ENCODE measurements at regions not wholly inside any gene's neighbourhood (a gene's known extent, or its start where the extent isn't known, plus 50 kb on each side); places are given as distances from the start of the nearest gene placed in this dataset.

- no peak for TF ChIP-seq POLR2A (IDR thresholded peaks at IDR 0.05; ENCODE audit: low read length)
- no peak for TF ChIP-seq MAFK (IDR thresholded peaks at IDR 0.05; ENCODE audit: partially characterized antibody)
- no peak for TF ChIP-seq RARB (CRISPR knock-in tag; IDR thresholded peaks at IDR 0.05)
- no peak for TF ChIP-seq CBX8 (IDR thresholded peaks at IDR 0.05)
- TF ChIP-seq NR3C1 (IDR thresholded peaks at IDR 0.05), result no peak
- TF ChIP-seq TP53 (CRISPR knock-in tag; IDR thresholded peaks at IDR 0.05), result no peak
- ATAC-seq (no peak), FAIRE-seq (no peak), DNase-seq (ENCODE audit: low read depth in 1 of 2, low spot score in 1 of 2) (no peak)
- Histone ChIP-seq H3K27ac (no peak overlapping the region), H3K4me1 (peaks cover 3% of the 10 kb centered on the region; the same call in 1 of the 3 replicates), H3K4me3 (no peak overlapping the region), H3K9me3 (no peaks in the 10 kb centered on the region), H3K4me2 (no peak overlapping the region)
- CTCF ChIA-PET, result no interaction called here
- 64% methylated on average over 5 of the region's 5 CpGs for WGBS (ENCODE audit: missing lambda C conversion rate)
- POLR2A ChIA-PET, result no interaction called here
Measured at GRCh38 chr2:234621120-234621519, 124.2 kb upstream of the ARL4C start.

- TF ChIP-seq ESRRA (IDR thresholded peaks at IDR 0.05; ENCODE audit: borderline replicate concordance, low read length), result no peak
- no peak for TF ChIP-seq CTCF (IDR thresholded peaks at IDR 0.05)
- no peak for TF ChIP-seq TFCP2L1 (CRISPR knock-in tag; IDR thresholded peaks at IDR 0.05)
- TF ChIP-seq RNF2 (IDR thresholded peaks at IDR 0.05; ENCODE audit: borderline replicate concordance, low read depth), result no peak
- no peak for TF ChIP-seq CHD4 (IDR thresholded peaks at IDR 0.05; ENCODE audit: borderline replicate concordance)
- TF ChIP-seq CBX2 (IDR thresholded peaks at IDR 0.05; ENCODE audit: borderline replicate concordance, low read depth), result no peak
- no peak for TF ChIP-seq GATA3 (IDR thresholded peaks at IDR 0.05; ENCODE audit: borderline replicate concordance)
- TF ChIP-seq POLR2A (IDR thresholded peaks at IDR 0.05; ENCODE audit: low read length), result no peak
- TF ChIP-seq HOXB5 (CRISPR knock-in tag; IDR thresholded peaks at IDR 0.05), result no peak
- no peak for TF ChIP-seq ATOH8 (CRISPR knock-in tag; IDR thresholded peaks at IDR 0.05; ENCODE audit: low read depth)
- TF ChIP-seq NFE2L2 (conservative IDR thresholded peaks at IDR 0.05; ENCODE audit: low read length), result no peak
- TF ChIP-seq FOXS1 (CRISPR knock-in tag; IDR thresholded peaks at IDR 0.05), result no peak
- no peak for TF ChIP-seq NPAS2 (CRISPR knock-in tag; IDR thresholded peaks at IDR 0.05; ENCODE audit: borderline replicate concordance)
- no peak for TF ChIP-seq FOSL2 (IDR thresholded peaks at IDR 0.05)
- TF ChIP-seq FOSL2 (CRISPR knock-in tag; IDR thresholded peaks at IDR 0.05), result no peak
- no peak for TF ChIP-seq KDM1A (IDR thresholded peaks at IDR 0.05; ENCODE audit: low read depth)
- TF ChIP-seq HES2 (IDR thresholded peaks at IDR 0.05), result no peak
- no peak for ATAC-seq
- Histone ChIP-seq H3K4me3 (no peak overlapping the region), H3K27ac (no peak overlapping the region), H3K9me3 (no peaks in the 10 kb centered on the region), H3K4me2 (no peak overlapping the region), H3K4me1 (no peaks in the 10 kb centered on the region)
- POLR2A ChIA-PET, result no interaction called here
- no peak for FAIRE-seq
- WGBS (ENCODE audit: missing lambda C conversion rate), result 69% methylated on average over 7 of the region's 7 CpGs
- CTCF ChIA-PET, result no interaction called here
- no peak for DNase-seq (ENCODE audit: low read depth in 1 of 2, low spot score in 1 of 2)
Measured at GRCh38 chr2:234620018-234620417, 123.1 kb upstream of the ARL4C start.

GRCh38 chr2:234615643-234616356 is 118.9 kb upstream of the ARL4C start:
- H3K4me2 ChIP-seq, result no peak overlapping the region
- peak overlapping the region in 1 of 2 experiments; percentile 23; a peak in 1 of 6 replicates for H3K27ac ChIP-seq
- ATAC-seq, result no peak
- no peak for DNase-seq (ENCODE audit: low read depth in 1 of 2, low spot score in 1 of 2)
- FAIRE-seq, result no peak
- 58% methylated on average over 6 of the region's 6 CpGs for WGBS (ENCODE audit: missing lambda C conversion rate)
- TF ChIP-seq HOXB13 (CRISPR knock-in tag; IDR thresholded peaks at IDR 0.05; ENCODE audit: low read depth), result no peak
- TF ChIP-seq NFE2L2 (conservative IDR thresholded peaks at IDR 0.05; ENCODE audit: low read length), result no peak
- no peak for TF ChIP-seq NR3C1 (IDR thresholded peaks at IDR 0.05)
- no peak for TF ChIP-seq MAFK (IDR thresholded peaks at IDR 0.05; ENCODE audit: partially characterized antibody)
- TF ChIP-seq NPAS2 (CRISPR knock-in tag; IDR thresholded peaks at IDR 0.05; ENCODE audit: borderline replicate concordance), result no peak
- no peak for TF ChIP-seq RCOR1 (IDR thresholded peaks at IDR 0.05; ENCODE audit: low read depth, low read length)
- no peak for TF ChIP-seq CEBPB (IDR thresholded peaks at IDR 0.05)
- TF ChIP-seq FOSL2 (IDR thresholded peaks at IDR 0.05), result no peak
- no peak for TF ChIP-seq FOSL2 (CRISPR knock-in tag; IDR thresholded peaks at IDR 0.05)
- TF ChIP-seq ZNF302 (CRISPR knock-in tag; IDR thresholded peaks at IDR 0.05), result no peak
- no peak for TF ChIP-seq EP300 (IDR thresholded peaks at IDR 0.05)
- TF ChIP-seq HOXA7 (CRISPR knock-in tag; IDR thresholded peaks at IDR 0.05), result no peak
- H3K9me3 ChIP-seq, result peaks cover 17% of the 10 kb centered on the region; the same call in 1 of the 3 replicates
- H3K4me3 ChIP-seq, result no peak overlapping the region
- ChIA-PET POLR2A (no interaction called here), CTCF (interaction anchor here (1.0 to 1.6 kb wide), 2 partner anchors 18 to 21 kb away, joined by 3 read pairs; no protein-coding TSS in a partner anchor)
- H3K4me1 ChIP-seq, result no peaks in the 10 kb centered on the region
